A549 (cell line): ENCODE measurements at regions not wholly inside any gene's neighbourhood (a gene's known extent, or its start where the extent isn't known, plus 50 kb on each side); places are given as distances from the start of the nearest gene placed in this dataset.

Source experiments
- ATAC-seq, 2 experiments: fragments of 200-7000 bp in 1 of 2; fragments of >200 bp in 1 of 2; cut with Nextera tagmentation in 1 of 2; cut with Tn5 transposase in 1 of 2; 3 replicates each; pipeline versions ENCODE4 v1.8.0 to v1.9.1; 2018 to 2020; ENCODE audit warnings: mild to moderate bottlenecking in 1 of 2, moderate library complexity in 1 of 2
- CTCF ChIA-PET: fragments of 300-600 bp; sonication (Branson Sonifier 250); formaldehyde crosslinking; extraction: SDS; loops from one replicate; lab custom pipeline; 2021; ENCODE audit warnings: antibody characterized with exemption, inconsistent platforms; lab: Yijun Ruan, JAX
- POLR2A ChIA-PET: fragments of 350-600 bp; formaldehyde crosslinking; extraction: SDS; loops from one replicate; lab custom pipeline; 2021; ENCODE audit warnings: antibody characterized with exemption, inconsistent platforms; lab: Yijun Ruan, JAX
- DNase-seq, 2 experiments: peaks; one replicate each; pipeline versions ENCODE4 v3.0.0 to v3.0.0-alpha.2; 2011 to 2016; ENCODE audit warnings: low read depth in 1 of 2, low spot score in 1 of 2
- FAIRE-seq: peaks from 2 replicates; lab custom pipeline; 2011; peaks lifted over from hg19 to GRCh38; lab: Jason Lieb, UNC
- H3K27ac ChIP-seq, 2 experiments: fragments of >200 bp; sonication (Bioruptor Twin); formaldehyde crosslinking; 3 replicates each; pipeline ENCODE4 v1.5.1; 2016 to 2017
- H3K4me1 ChIP-seq: fragments of >200 bp; sonication (Bioruptor Twin); formaldehyde crosslinking; 3 replicates; pipeline ENCODE4 v1.6.1; 2016
- H3K4me2 ChIP-seq: fragments of >200 bp; sonication (Bioruptor Twin); formaldehyde crosslinking; 3 replicates; pipeline ENCODE4 v1.6.1; 2016
- H3K4me3 ChIP-seq: fragments of >200 bp; sonication (Bioruptor Twin); formaldehyde crosslinking; 3 replicates; pipeline ENCODE4 v1.5.1; 2016
- H3K9me3 ChIP-seq: fragments of >200 bp; sonication (Bioruptor Twin); formaldehyde crosslinking; 3 replicates; pipeline ENCODE4 v1.6.1; 2016
- ATOH8 ChIP-seq: fragments of 250-450 bp; sonication (Bioruptor Pico); IDR thresholded peaks from 2 replicates; pipeline ENCODE4 v1.5.0; 2020; ENCODE audit warnings: low read depth, mild to moderate bottlenecking, moderate library complexity
- CBX2 ChIP-seq: fragments of 200-600 bp; sonication (generic); IDR thresholded peaks from 2 replicates; pipeline ENCODE4 v1.6.1; 2016; ENCODE audit warnings: low read depth, mild to moderate bottlenecking, borderline replicate concordance
- CEBPB ChIP-seq, 2 experiments: fragments of >200 bp in 1 of 2; sonication (Bioruptor Twin) in 1 of 2; formaldehyde crosslinking in 1 of 2; IDR thresholded peaks; 2 replicates each; pipeline ENCODE4 v1.6.1; 2012 to 2016
- CHD4 ChIP-seq: fragments of 200-600 bp; sonication (generic); IDR thresholded peaks from 2 replicates; pipeline ENCODE4 v1.6.1; 2016; ENCODE audit warnings: antibody characterized with exemption, mild to moderate bottlenecking, borderline replicate concordance
- CTCF ChIP-seq: fragments of >200 bp; sonication (Bioruptor Twin); formaldehyde crosslinking; IDR thresholded peaks from 3 replicates; pipeline ENCODE4 v1.5.1; 2016
- EP300 ChIP-seq, 2 experiments: fragments of >200 bp; sonication (Bioruptor Twin); formaldehyde crosslinking; IDR thresholded peaks; 2 replicates in 1 of 2; 3 replicates in 1 of 2; pipeline ENCODE4 v1.6.1; 2016 to 2017
- FOXS1 ChIP-seq: fragments of 250-450 bp; sonication (Bioruptor Pico); IDR thresholded peaks from 2 replicates; pipeline ENCODE4 v1.5.0; 2020; ENCODE audit warnings: mild to moderate bottlenecking, moderate library complexity
- GATA3 ChIP-seq: IDR thresholded peaks from 2 replicates; pipeline ENCODE4 v1.6.1; 2012; ENCODE audit warnings: borderline replicate concordance
- HDAC2 ChIP-seq: fragments of 200-600 bp; sonication (generic); IDR thresholded peaks from 2 replicates; pipeline ENCODE4 v1.6.1; 2016
- HOXB13 ChIP-seq: fragments of 250-450 bp; sonication (Bioruptor Pico); IDR thresholded peaks from 2 replicates; pipeline ENCODE4 v1.5.0; 2020; ENCODE audit warnings: low read depth, mild to moderate bottlenecking, moderate library complexity
- JUN ChIP-seq, 2 experiments: fragments of >200 bp; sonication (Bioruptor Twin); formaldehyde crosslinking; IDR thresholded peaks; 2 replicates in 1 of 2; 3 replicates in 1 of 2; pipeline ENCODE4 v1.6.1; 2016 to 2017
- JUNB ChIP-seq: fragments of >200 bp; sonication (Bioruptor Twin); formaldehyde crosslinking; IDR thresholded peaks from 2 replicates; pipeline ENCODE4 v1.6.1; 2016
- KDM1A ChIP-seq: fragments of 200-600 bp; sonication (generic); IDR thresholded peaks from 2 replicates; pipeline ENCODE4 v1.6.1; 2016; ENCODE audit warnings: low read depth, mild to moderate bottlenecking
- KDM5A ChIP-seq: fragments of 200-600 bp; sonication (generic); IDR thresholded peaks from 2 replicates; pipeline ENCODE4 v1.6.1; 2016; ENCODE audit warnings: antibody characterized with exemption, mild to moderate bottlenecking
- MAFK ChIP-seq: fragments of 450-650 bp; IDR thresholded peaks from 2 replicates; pipeline ENCODE4 v1.6.1; 2014; ENCODE audit not compliant: partially characterized antibody
- NFE2L2 ChIP-seq: fragments of 150-350 bp; conservative IDR thresholded peaks from 2 replicates; pipeline ENCODE4 v1.6.1; 2014; ENCODE audit warnings: low read length
- NR3C1 ChIP-seq: fragments of >200 bp; sonication (Bioruptor Twin); formaldehyde crosslinking; IDR thresholded peaks from 3 replicates; pipeline ENCODE4 v1.6.1; 2017
- POLR2A ChIP-seq: IDR thresholded peaks from 2 replicates; pipeline ENCODE4 v1.6.1; 2012; ENCODE audit warnings: mild to moderate bottlenecking, low read length
- RAD21 ChIP-seq, 2 experiments: fragments of >200 bp in 1 of 2; sonication (Bioruptor Twin) in 1 of 2; formaldehyde crosslinking in 1 of 2; IDR thresholded peaks in 1 of 2; conservative IDR thresholded peaks in 1 of 2; 2 replicates in 1 of 2; 3 replicates in 1 of 2; pipeline ENCODE4 v1.6.1; 2012 to 2018; ENCODE audit warnings: inconsistent platforms in 1 of 2
- RARB ChIP-seq: fragments of 250-450 bp; sonication (Bioruptor Pico); IDR thresholded peaks from 2 replicates; pipeline ENCODE4 v1.8.0; 2021; ENCODE audit warnings: mild to moderate bottlenecking, moderate library complexity
- SREBF2 ChIP-seq: fragments of 450-650 bp; IDR thresholded peaks from 2 replicates; pipeline ENCODE4 v1.6.1; 2014; ENCODE audit warnings: mild to moderate bottlenecking, moderate library complexity
- TP53 ChIP-seq: fragments of 250-450 bp; sonication (Bioruptor Pico); IDR thresholded peaks from 2 replicates; pipeline ENCODE4 v1.5.0; 2021; ENCODE audit warnings: mild to moderate bottlenecking, moderate library complexity
- ZNF302 ChIP-seq: fragments of 250-450 bp; sonication (Bioruptor Pico); IDR thresholded peaks from 2 replicates; pipeline ENCODE4 v1.9.0; 2021; ENCODE audit warnings: inconsistent platforms, mild to moderate bottlenecking, moderate library complexity
- ZSCAN20 ChIP-seq: fragments of 250-450 bp; sonication (Bioruptor Pico); IDR thresholded peaks from 2 replicates; pipeline ENCODE4 v1.8.0; 2022; ENCODE audit warnings: mild to moderate bottlenecking, moderate library complexity
- WGBS: methylation state at CpG from one replicate; pipeline ENCODE4 v1.1.6; 2017; ENCODE audit errors: missing lambda C conversion rate; 5-methylcytosine and 5-hydroxymethylcytosine counted together
- TF ChIP-seq, protein P1 (sequence below): IDR thresholded peaks from 2 replicates; pipeline ENCODE4 v1.6.1; 2012; ENCODE audit warnings: low read depth, borderline replicate concordance
- TF ChIP-seq, protein P2 (sequence below): IDR thresholded peaks from 2 replicates; pipeline ENCODE4 v1.6.1; 2012
- TF ChIP-seq, protein P3 (sequence below): fragments of >200 bp; sonication (Bioruptor Twin); formaldehyde crosslinking; IDR thresholded peaks from 2 replicates; pipeline ENCODE4 v1.6.1; 2016
- TF ChIP-seq, protein P4 (sequence below): fragments of 150-350 bp; IDR thresholded peaks from 2 replicates; pipeline ENCODE4 v1.6.1; 2014; ENCODE audit warnings: low read depth, mild to moderate bottlenecking, low read length

GRCh38 chr2:139465789-139466188, 685.6 kb upstream of the NXPH2 start (continued):
- no peak for TF ChIP-seq RARB

GRCh38 chr2:139457873-139458272, 677.7 kb upstream of the NXPH2 start:
- DNase-seq = no peak
- no peak overlapping the region for H3K27ac ChIP-seq
- no peaks in the 10 kb centered on the region for H3K4me1 ChIP-seq
- no peak for ATAC-seq
- CTCF ChIA-PET = no interaction called here
- no peak overlapping the region for H3K4me2 ChIP-seq
- TF ChIP-seq CBX2 (no peak), EP300 (IDR thresholded peaks at IDR 0.05) (no peak), MAFK (no peak), ATOH8 (CRISPR knock-in tag) (no peak), KDM1A (no peak), GATA3 (no peak)
- FAIRE-seq = no peak
- no peaks in the 10 kb centered on the region for H3K9me3 ChIP-seq
- WGBS = 39% methylated on average over 5 of the region's 5 CpGs
- no peak overlapping the region for H3K4me3 ChIP-seq
- POLR2A ChIA-PET = no interaction called here

DNA sequence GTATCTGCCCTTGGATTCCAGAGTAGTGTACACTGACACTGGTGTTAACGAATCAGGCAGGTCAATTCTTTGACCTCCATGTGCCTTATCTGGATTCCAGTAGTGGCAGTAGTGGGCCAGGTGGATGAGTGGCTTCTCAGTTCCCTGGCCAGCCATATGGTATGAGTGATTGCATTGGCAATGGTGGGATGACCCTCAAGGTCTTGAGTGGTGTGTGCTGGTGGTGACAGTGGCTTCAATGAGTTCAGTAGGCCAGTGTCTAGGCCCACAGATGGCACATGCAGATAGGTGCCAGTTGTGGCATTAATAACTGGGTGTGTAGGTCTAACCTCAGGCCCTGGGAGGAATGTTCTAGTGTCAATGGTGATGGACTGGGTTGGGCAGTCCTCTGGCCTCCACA, 674.1 kb upstream of the NXPH2 start:
- no peak for ATAC-seq
- Histone ChIP-seq H3K4me2 (no peak overlapping the region), H3K4me3 (no peak overlapping the region), H3K9me3 (no peaks in the 10 kb centered on the region), H3K4me1 (no peaks in the 10 kb centered on the region), H3K27ac (no peak overlapping the region)
- DNase-seq = no peak
- no peak for FAIRE-seq
- TF ChIP-seq JUN (IDR thresholded peaks at IDR 0.05) (no peak), ZNF302 (CRISPR knock-in tag) (no peak), ZSCAN20 (CRISPR knock-in tag) (no peak), GATA3 (no peak), NFE2L2 (no peak), RAD21 (conservative IDR thresholded peaks at IDR 0.05 in 1 of 2, IDR thresholded peaks at IDR 0.05 in 1 of 2) (no peak)
- TF ChIP-seq, protein P1, sequence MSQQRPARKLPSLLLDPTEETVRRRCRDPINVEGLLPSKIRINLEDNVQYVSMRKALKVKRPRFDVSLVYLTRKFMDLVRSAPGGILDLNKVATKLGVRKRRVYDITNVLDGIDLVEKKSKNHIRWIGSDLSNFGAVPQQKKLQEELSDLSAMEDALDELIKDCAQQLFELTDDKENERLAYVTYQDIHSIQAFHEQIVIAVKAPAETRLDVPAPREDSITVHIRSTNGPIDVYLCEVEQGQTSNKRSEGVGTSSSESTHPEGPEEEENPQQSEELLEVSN = no peak
- TF ChIP-seq, protein P2, sequence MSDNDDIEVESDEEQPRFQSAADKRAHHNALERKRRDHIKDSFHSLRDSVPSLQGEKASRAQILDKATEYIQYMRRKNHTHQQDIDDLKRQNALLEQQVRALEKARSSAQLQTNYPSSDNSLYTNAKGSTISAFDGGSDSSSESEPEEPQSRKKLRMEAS = no peak
- WGBS = 13% methylated on average over 1 of the region's 1 CpG
- ChIA-PET CTCF (interaction anchor here (1.1 kb wide), 1 partner anchor 13 kb away, joined by 3 read pairs; no protein-coding TSS in a partner anchor), POLR2A (no interaction called here)

- FAIRE-seq (no peak), ATAC-seq (no peak)
- CTCF ChIA-PET = no interaction called here
Observed at GRCh38 chr2:139439100-139439499, 658.9 kb upstream of the NXPH2 start.

GRCh38 chr2:139438478-139438877, 658.3 kb upstream of the NXPH2 start:
- H3K27ac ChIP-seq = no peak overlapping the region
- no peak overlapping the region for H3K4me3 ChIP-seq
- H3K9me3 ChIP-seq = no peaks in the 10 kb centered on the region
- no peak overlapping the region for H3K4me2 ChIP-seq
- ATAC-seq (no peak), DNase-seq (no peak), FAIRE-seq (no peak)
- ChIA-PET POLR2A (no interaction called here), CTCF (no interaction called here)
- 5% methylated on average over 3 of the region's 3 CpGs for WGBS
- no peaks in the 10 kb centered on the region for H3K4me1 ChIP-seq
- no peak for TF ChIP-seq POLR2A
- no peak for TF ChIP-seq JUNB
- TF ChIP-seq, protein P3, sequence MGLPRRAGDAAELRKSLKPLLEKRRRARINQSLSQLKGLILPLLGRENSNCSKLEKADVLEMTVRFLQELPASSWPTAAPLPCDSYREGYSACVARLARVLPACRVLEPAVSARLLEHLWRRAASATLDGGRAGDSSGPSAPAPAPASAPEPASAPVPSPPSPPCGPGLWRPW = no peak
- no peak for TF ChIP-seq RARB
- no peak for TF ChIP-seq FOXS1 (CRISPR knock-in tag)
- TF ChIP-seq HOXB13 (CRISPR knock-in tag) = no peak
- TF ChIP-seq, protein P4, sequence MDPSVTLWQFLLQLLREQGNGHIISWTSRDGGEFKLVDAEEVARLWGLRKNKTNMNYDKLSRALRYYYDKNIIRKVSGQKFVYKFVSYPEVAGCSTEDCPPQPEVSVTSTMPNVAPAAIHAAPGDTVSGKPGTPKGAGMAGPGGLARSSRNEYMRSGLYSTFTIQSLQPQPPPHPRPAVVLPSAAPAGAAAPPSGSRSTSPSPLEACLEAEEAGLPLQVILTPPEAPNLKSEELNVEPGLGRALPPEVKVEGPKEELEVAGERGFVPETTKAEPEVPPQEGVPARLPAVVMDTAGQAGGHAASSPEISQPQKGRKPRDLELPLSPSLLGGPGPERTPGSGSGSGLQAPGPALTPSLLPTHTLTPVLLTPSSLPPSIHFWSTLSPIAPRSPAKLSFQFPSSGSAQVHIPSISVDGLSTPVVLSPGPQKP = no peak
- no peak for TF ChIP-seq KDM5A
- TF ChIP-seq TP53 = no peak
- TF ChIP-seq CHD4 = no peak
- TF ChIP-seq NFE2L2 = no peak
- no peak for TF ChIP-seq ZSCAN20 (CRISPR knock-in tag)
- no peak for TF ChIP-seq SREBF2
- TF ChIP-seq CTCF = no peak
- no peak for TF ChIP-seq NR3C1
- TF ChIP-seq JUN (IDR thresholded peaks at IDR 0.05) = no peak
- no peak for TF ChIP-seq RAD21 (conservative IDR thresholded peaks at IDR 0.05 in 1 of 2, IDR thresholded peaks at IDR 0.05 in 1 of 2)
- no peak for TF ChIP-seq CEBPB (IDR thresholded peaks at IDR 0.05)

More at GRCh38 chr2:139439100-139439499, 658.9 kb upstream of the NXPH2 start:
- Histone ChIP-seq H3K4me1 (no peaks in the 10 kb centered on the region), H3K9me3 (no peaks in the 10 kb centered on the region), H3K4me3 (no peak overlapping the region), H3K27ac (no peak overlapping the region), H3K4me2 (no peak overlapping the region)
- POLR2A ChIA-PET = no interaction called here
- DNase-seq = no peak
- no peak for TF ChIP-seq HDAC2
